HepG2 (cell line): ENCODE measurements at regions not wholly inside any gene's neighbourhood (a gene's known extent, or its start where the extent isn't known, plus 50 kb on each side); places are given as distances from the start of the nearest gene placed in this dataset.

Source experiments
- AHDC1 ChIP-seq: sonication (generic); formaldehyde crosslinking; IDR thresholded peaks from 2 replicates; pipeline ENCODE4 v1.5.1; 2020; ENCODE audit warnings: mild to moderate bottlenecking, missing genetic modification reagents, borderline replicate concordance
- ARNT2 ChIP-seq: sonication (generic); formaldehyde crosslinking; IDR thresholded peaks from 2 replicates; pipeline ENCODE4 v1.8.0; 2022; ENCODE audit warnings: mild to moderate bottlenecking, low read depth, missing genetic modification reagents, moderate library complexity
- FOXJ3 ChIP-seq: sonication (generic); formaldehyde crosslinking; IDR thresholded peaks from 2 replicates; pipeline ENCODE4 v1.4.0; 2020; ENCODE audit warnings: missing genetic modification reagents, mild to moderate bottlenecking, borderline replicate concordance
- GPN1 ChIP-seq: sonication (generic); formaldehyde crosslinking; IDR thresholded peaks from 2 replicates; pipeline ENCODE4 v1.5.1; 2020; ENCODE audit warnings: missing genetic modification reagents, borderline replicate concordance
- JUN ChIP-seq: sonication (generic); formaldehyde crosslinking; IDR thresholded peaks from 2 replicates; pipeline ENCODE4 v1.4.0; 2020; ENCODE audit warnings: mild to moderate bottlenecking, missing genetic modification reagents
- KDM3A ChIP-seq: IDR thresholded peaks from 2 replicates; pipeline ENCODE4 v1.6.1; 2018; ENCODE audit warnings: low read depth, missing compliant biosample characterization
- MED1 ChIP-seq: sonication (generic); formaldehyde crosslinking; IDR thresholded peaks from 2 replicates; pipeline ENCODE4 v1.4.0; 2020; ENCODE audit warnings: missing genetic modification reagents
- NFIC ChIP-seq: IDR thresholded peaks from 2 replicates; pipeline ENCODE4 v1.6.1; 2012; ENCODE audit warnings: mild to moderate bottlenecking, low read length, inconsistent platforms
- RAD21 ChIP-seq: fragments of 450-650 bp; formaldehyde crosslinking; IDR thresholded peaks from 2 replicates; pipeline ENCODE4 v1.5.0; 2020; ENCODE audit warnings: mild to moderate bottlenecking
- RXRB ChIP-seq: IDR thresholded peaks from 2 replicates; pipeline ENCODE4 v1.6.1; 2016; ENCODE audit warnings: borderline replicate concordance, missing genetic modification reagents, missing compliant biosample characterization
- SNAPC2 ChIP-seq: sonication (generic); formaldehyde crosslinking; IDR thresholded peaks from 2 replicates; pipeline ENCODE4 v1.8.1; 2022; ENCODE audit warnings: mild to moderate bottlenecking, missing genetic modification reagents
- SOX5 ChIP-seq: IDR thresholded peaks from 2 replicates; pipeline ENCODE4 v1.6.1; 2016; ENCODE audit warnings: borderline replicate concordance
- SPEN ChIP-seq: sonication (generic); formaldehyde crosslinking; IDR thresholded peaks from 2 replicates; pipeline ENCODE4 v1.5.1; 2020; ENCODE audit warnings: low read depth, mild to moderate bottlenecking, missing genetic modification reagents
- XRCC5 ChIP-seq: fragments of 200-400 bp; formaldehyde crosslinking; optimal IDR thresholded peaks from 2 replicates; pipeline ENCODE3; 2017; ENCODE audit warnings: mild to moderate bottlenecking, low read length
- YEATS2 ChIP-seq: sonication (generic); formaldehyde crosslinking; IDR thresholded peaks from 2 replicates; pipeline ENCODE4 v1.4.0; 2020; ENCODE audit warnings: missing genetic modification reagents, borderline replicate concordance
- ZNF136 ChIP-seq: sonication (generic); formaldehyde crosslinking; IDR thresholded peaks from 2 replicates; pipeline ENCODE4 v1.8.1; 2022; ENCODE audit warnings: low read depth, mild to moderate bottlenecking, moderate library complexity, missing genetic modification reagents
- ZNF292 ChIP-seq: sonication (generic); formaldehyde crosslinking; IDR thresholded peaks from 2 replicates; pipeline ENCODE4 v1.8.1; 2022; ENCODE audit warnings: mild to moderate bottlenecking, low read depth, missing genetic modification reagents, borderline replicate concordance
- TF ChIP-seq, protein P1 (sequence below): IDR thresholded peaks from 2 replicates; pipeline ENCODE4 v1.4.0; 2020; ENCODE audit warnings: mild to moderate bottlenecking, missing genetic modification reagents

DNA sequence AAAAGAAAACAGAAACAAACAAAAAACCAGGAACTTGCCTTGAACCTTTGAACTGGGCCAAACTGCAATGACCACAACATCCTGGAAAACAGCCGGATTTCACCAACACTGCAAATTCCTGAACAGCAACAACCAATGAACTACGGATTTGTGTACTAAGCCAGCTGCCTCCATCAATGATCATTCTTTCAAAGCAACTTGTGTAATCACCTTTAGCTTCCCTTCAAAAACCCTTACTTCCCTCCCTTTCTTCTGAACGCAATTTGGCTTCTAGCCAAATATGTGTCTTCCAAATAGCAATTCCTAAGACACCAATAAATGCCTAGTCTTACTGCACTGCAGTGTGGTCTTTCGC, 98.5 kb upstream of the FAM47C start (continued):
- peak; percentile 57; the same call in 1 of the 2 replicates for TF ChIP-seq AHDC1 (CRISPR knock-in tag)
- no peak for TF ChIP-seq SPEN (CRISPR knock-in tag)
- TF ChIP-seq SNAPC2 (CRISPR knock-in tag): no peak
- no peak for TF ChIP-seq GPN1 (CRISPR knock-in tag)
- no peak for TF ChIP-seq ARNT2
- TF ChIP-seq ZNF292 (CRISPR knock-in tag): no peak
- TF ChIP-seq JUN: no peak
- TF ChIP-seq NFIC: peak; percentile 41; the same call in 1 of the 2 replicates
- TF ChIP-seq RAD21 (CRISPR knock-in tag): no peak
- no peak for TF ChIP-seq RXRB (CRISPR knock-in tag)
- peak; percentile 36; the same call in 1 of the 2 replicates for TF ChIP-seq MED1
- no peak for TF ChIP-seq YEATS2
- no peak for TF ChIP-seq KDM3A (CRISPR knock-in tag)
- TF ChIP-seq ZNF136: no peak
- no peak for TF ChIP-seq FOXJ3 (CRISPR knock-in tag)
- TF ChIP-seq, protein P1, sequence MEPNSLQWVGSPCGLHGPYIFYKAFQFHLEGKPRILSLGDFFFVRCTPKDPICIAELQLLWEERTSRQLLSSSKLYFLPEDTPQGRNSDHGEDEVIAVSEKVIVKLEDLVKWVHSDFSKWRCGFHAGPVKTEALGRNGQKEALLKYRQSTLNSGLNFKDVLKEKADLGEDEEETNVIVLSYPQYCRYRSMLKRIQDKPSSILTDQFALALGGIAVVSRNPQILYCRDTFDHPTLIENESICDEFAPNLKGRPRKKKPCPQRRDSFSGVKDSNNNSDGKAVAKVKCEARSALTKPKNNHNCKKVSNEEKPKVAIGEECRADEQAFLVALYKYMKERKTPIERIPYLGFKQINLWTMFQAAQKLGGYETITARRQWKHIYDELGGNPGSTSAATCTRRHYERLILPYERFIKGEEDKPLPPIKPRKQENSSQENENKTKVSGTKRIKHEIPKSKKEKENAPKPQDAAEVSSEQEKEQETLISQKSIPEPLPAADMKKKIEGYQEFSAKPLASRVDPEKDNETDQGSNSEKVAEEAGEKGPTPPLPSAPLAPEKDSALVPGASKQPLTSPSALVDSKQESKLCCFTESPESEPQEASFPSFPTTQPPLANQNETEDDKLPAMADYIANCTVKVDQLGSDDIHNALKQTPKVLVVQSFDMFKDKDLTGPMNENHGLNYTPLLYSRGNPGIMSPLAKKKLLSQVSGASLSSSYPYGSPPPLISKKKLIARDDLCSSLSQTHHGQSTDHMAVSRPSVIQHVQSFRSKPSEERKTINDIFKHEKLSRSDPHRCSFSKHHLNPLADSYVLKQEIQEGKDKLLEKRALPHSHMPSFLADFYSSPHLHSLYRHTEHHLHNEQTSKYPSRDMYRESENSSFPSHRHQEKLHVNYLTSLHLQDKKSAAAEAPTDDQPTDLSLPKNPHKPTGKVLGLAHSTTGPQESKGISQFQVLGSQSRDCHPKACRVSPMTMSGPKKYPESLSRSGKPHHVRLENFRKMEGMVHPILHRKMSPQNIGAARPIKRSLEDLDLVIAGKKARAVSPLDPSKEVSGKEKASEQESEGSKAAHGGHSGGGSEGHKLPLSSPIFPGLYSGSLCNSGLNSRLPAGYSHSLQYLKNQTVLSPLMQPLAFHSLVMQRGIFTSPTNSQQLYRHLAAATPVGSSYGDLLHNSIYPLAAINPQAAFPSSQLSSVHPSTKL (CRISPR knock-in tag): peak; percentile 72; the same call in 1 of the 2 replicates
- peak; percentile 46; the same call in 1 of the 2 replicates for TF ChIP-seq SOX5
- TF ChIP-seq XRCC5: no peak
